ENCODE measurements at regions not wholly inside any gene's neighbourhood (a gene's known extent, or its start where the extent isn't known, plus 50 kb on each side); places are given as distances from the start of the nearest gene placed in this dataset.

DNA sequence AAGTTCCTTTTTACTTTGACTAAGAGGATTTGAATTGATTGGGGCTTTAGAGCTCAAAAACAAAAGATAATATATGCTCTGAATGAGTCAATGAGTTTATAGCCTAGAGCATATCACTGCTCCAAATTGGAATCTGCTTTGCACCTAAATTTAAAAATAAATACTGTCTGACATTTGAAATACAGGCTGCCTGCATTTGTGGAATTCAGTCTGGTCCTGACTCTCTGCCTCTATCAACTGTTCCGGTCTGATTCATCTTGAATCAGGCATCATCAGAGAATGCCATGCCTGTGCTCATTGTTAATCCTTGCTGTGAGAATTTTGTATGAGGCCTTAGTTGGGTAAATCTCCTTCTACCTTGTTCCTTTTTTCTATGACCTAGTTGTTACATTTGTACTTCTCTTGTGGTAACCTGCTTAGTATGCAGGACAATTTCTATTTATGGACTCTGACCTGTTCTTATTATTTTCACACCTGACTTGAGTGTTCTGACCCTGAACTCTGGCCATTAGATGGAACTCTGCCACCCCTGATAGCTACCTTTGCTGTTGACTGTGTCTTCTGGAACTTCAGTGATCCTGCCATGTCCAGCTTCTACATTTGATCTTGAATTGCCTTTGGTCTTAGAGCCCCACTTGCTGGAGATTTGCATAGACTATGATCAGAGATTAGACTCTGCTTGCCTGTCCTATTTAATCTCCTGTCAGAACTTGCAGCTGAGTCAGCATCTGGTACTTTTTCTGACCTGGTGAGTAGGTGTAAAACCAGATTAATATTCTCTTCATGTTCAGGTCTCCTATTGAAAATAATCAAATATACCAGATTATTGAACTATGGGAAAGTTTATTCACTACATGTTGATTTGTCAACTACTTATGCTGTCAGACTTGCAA lies 442.7 kb upstream of the HS3ST5 start:
- no peak for DNase-seq (ENCODE audit: low spot score)

DNA sequence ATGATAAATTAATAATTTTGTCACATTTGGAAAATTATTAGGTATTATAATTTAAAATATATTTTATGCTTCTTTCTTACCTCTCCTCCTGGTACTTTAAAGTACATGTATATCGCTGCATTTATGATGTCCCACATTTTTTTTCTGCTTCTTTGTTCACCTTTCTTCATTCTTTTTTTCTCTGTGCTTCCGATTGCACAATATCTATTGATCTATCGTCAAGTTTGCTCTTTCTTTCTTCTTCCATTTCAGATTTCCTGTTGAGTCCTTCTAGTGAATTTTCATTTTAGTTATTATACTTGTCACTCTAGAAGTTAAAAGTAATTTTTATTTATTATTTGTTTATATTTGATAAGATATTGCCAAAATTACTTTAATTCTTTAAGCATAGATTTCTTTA lies 441.0 kb upstream of the HS3ST5 start:
- no peak for DNase-seq (ENCODE audit: low spot score)

DNA sequence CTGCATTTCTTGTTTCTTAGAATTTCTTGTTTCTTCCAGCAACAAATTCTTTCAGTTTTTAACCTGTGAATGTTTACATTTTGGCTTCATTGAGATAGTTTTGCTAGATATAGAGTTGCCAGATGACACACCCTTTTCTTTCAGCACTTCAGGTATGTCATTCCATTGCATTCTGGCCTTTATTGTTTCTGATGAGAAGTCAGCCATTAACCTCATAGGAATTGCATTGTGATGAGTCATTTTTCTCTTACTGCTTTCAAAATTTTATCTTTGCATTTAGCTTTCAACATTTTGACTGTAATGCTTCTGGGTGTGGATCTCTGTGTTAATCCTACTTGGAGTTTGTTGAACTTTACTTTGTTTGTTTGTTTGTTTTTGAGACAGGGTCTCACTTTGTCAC lies 440.3 kb upstream of the HS3ST5 start:
- no peak for DNase-seq (ENCODE audit: low spot score)

DNA sequence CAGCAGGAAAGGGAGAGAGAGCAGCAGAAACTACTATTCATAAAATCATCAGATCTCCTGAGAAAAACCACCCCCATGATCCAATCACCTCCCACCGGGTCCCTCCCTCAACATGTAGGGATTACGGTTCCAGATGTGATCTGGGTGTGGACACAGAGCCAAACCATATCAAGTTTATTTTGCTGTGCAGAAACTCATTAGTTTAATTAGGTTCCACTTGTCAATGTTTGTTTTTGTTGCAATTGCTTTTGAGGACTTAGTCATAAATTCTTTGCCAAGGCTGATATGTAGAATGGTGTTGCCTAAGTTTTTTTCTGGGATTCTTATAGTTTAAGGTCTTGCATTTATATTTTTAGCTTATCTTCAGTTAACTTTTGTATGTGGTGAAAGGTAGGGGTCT lies 422.0 kb upstream of the HS3ST5 start:
- DNase-seq (ENCODE audit: low spot score) = no peak

DNA sequence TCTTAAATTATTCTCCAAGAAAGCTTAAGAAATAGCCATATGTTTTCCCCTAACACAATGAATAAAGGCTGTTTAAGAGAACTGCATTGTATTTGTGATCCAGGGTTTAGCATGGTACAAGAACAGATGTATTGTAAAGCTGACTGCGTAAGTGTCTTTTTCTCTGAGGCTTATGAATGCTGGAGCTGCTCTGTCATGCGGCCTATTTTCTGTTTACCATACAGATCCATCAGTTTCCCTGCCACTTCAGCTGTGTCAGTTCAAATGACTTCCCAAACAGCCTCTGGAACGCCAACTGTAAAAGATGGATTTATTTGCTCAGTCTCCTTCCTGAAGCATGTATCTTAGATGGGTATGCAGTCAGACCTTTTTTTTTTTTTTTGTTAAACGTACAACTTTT lies 419.3 kb upstream of the HS3ST5 start:
- DNase-seq (ENCODE audit: low spot score) = no peak

DNA sequence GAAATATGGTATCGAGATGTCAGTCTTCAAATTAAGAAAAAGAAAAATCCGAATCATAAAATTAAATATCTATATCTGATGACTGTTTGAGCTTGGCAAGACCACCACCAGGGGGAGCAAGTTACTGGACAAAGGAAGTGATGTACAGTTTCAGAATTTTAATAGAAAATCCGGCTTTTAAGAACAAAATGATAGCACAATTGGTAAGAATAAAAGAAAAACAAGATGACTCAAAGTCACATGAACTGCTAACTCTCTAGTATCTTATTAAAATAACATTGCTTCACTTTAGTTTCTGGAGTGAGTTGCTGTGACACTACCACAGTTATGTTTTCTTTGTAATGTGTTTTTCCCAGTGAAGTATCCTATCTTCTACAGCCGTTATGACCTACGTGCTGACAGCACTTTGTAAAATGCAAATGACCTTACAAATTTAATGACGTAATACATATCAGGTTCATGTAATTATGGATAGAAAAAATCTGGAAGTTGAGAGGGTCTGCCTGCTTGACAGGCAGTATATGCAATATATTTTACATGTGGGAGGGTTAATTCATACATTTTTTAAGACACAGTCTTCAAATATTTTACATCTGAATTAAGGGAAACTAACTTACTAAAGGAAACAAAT lies 405.3 kb upstream of the HS3ST5 start:
- DNase-seq (ENCODE audit: low spot score) = peak; percentile 10

DNA sequence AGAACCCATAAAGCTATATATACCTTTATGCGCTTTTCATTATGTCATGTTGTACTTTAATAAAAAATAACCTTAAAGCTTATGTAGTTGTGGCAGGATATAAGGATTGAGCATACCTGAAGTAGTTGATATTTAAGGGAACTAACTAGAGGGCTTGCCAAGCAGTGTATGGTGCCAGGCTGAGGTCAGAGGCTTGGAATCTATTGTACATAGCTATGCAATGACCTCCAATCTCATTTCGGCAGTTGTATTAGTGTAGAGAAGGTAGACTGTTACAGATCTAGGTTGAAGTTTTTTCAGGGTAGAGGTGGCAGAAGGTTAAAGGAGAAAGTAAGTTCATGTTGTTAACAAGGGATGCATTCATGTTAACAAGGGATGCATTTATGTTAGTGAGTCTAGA lies 397.7 kb upstream of the HS3ST5 start:
- no peak for DNase-seq (ENCODE audit: low spot score)

DNA sequence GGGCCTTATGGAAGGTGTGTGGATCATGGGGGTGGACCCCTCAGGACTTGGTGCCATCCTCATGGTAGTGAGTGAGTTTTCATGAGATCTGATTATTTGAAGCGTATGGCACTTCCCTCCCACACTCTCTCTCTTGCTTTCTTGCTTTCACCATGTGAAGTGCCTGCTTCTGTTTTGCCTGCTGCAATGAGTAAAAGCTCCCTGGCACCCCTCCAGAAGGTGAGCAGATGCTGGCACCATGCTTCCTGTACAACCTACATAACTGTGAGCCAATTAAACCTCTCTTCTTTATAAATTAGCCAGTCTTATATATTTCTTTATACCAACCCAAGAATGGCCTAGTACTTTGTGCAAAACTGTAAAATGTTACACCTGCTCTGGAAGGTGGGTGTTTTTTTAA lies 396.8 kb upstream of the HS3ST5 start:
- DNase-seq (ENCODE audit: low spot score) = no peak

DNA sequence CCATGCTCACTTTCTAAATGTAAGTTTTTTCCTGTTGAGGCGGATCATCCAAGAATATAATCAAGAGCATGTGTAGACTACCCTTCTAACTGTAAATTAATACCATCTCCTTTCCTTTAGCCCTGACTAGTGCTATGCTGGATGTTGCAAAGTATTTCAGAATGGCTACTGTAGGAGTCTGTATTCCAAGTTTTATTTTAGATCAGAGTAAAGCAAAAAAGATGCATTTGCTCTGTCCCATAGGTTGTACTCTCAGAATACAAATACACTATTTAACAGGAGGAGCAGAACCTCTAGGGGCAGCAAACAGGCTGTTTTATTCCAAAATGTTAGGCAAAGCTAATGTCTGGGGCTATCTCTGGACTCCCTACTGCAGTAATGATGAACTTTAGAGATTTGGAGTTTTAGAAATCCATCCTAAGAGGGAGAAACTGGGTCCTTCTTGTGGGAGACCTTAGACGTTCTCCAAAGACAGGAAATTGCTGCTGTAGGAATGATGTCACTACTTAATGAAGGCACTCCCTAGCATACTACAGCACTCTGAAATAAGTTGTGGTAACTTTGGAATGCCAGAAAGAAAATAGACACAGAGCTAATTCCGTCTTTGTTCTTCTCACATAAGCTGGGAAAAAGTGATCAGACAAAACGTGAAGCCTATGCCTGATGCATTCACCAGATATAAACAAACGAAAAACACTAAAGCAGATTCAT lies 392.4 kb upstream of the HS3ST5 start:
- DNase-seq (ENCODE audit: low spot score) = no peak

DNA sequence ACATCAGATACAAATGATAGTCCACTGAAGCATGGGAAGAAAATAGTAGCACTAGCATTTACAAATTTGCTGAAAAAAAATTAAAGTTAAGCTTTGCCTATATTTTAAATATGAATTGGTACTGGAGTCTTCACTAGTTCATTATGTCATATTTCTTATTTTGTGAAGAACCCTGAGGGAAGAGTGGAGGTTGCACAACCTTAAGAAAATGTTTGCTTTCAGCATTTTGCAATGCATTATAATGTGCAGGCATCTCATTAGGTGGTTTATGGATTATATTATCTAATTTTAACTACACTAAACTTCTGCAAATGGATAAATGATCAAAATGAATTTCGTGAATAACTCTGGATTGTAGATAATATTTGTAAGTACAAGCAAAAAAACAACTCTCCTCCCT lies 390.8 kb upstream of the HS3ST5 start:
- no peak for DNase-seq (ENCODE audit: low spot score)

DNA sequence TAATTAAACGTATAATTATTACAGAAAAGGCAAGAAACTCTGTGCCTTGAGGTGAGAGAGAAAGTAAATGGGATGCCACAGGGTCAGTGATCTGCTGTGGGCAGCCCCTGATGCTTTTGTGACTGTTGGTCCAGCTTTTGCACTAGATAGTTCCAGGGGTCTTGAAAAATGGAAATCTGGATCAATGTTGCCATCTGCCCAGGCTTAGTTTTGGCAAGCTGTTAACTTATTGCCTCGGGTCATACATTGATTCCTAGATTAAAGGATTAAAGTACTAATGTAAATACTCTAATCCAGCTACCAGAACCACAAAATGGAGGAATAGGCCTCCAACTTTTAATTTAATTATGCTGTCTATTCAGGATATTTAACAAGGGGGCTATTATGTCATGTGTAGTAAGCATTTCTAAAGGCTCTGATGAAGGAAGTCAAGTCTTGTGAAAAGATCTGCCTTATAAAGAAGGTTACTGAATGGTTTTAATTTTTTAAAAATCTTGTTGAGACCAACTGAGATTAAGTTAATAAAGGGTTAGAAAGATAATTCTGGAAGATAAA lies 376.0 kb upstream of the HS3ST5 start:
- DNase-seq (ENCODE audit: low spot score) = no peak

DNA sequence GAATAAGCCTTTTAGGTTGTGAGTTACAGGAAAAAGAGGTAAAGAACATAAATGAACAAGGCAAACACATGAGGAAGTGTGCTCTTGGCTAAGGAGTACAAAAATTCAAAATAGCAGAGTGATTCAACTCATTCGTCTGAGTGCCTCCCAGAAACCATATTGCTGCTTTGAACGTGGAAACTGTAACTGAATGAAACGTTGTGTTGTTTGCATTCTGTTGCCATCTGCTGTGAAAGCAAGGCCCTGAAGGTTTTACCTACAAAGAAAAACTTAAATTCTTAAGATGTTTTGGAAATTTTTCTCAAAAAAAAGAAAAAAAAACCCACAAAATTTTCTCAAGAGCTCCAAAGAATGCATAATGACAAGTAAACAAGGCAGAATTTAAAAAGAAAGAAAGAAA lies 375.4 kb upstream of the HS3ST5 start:
- no peak for DNase-seq (ENCODE audit: low spot score)

DNA sequence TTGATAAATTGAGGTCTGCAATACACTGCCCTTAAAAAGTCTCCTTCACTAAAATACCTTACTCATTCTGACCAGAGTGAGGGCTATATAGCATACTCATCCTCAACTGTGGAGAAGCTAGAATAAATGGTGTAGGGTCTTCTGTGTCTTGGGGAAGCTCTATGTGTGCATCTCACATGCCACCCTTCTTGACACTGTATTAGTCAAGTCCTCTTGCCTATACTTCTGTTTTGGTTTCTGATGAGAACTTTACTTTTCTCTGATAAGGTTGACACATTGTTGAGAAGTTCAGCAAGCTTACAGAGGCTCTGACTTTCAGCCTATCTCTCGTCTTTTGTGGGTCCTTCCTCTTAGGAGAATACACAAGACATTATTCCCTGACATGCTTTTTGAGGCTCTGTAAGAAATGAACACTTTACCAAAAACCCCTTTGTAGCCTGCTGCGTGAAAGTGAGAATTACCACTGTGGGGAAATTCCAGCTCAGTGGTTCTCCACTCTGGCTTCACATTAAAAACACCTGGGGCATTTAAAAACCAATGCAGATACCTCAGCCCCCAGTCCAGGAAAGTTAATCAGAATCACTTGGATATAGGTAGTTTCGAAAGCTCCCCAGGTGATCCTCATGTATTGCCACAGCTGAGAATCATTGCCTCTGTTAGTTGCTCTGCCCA lies 372.1 kb upstream of the HS3ST5 start:
- no peak for DNase-seq (ENCODE audit: low spot score)

DNA sequence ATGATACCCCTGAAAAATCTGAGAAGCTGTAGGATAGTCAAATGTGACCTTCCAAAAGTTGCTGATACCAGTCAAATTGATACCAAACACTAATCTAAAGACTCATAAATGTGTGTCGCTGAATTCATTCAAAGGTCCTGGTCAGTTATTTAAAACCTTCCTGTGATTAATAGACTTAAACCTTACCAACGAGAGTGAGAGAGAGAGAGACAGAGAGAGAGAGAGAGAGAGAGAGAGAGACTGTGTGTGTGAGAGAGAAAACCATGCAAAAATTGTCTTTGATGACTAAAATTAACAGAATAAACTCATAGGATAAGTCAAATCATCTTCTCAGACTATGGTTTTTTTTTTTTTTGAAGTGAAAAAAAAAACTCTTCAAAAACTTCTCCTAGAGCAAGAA lies 370.9 kb upstream of the HS3ST5 start:
- DNase-seq (ENCODE audit: low spot score) = no peak

DNA sequence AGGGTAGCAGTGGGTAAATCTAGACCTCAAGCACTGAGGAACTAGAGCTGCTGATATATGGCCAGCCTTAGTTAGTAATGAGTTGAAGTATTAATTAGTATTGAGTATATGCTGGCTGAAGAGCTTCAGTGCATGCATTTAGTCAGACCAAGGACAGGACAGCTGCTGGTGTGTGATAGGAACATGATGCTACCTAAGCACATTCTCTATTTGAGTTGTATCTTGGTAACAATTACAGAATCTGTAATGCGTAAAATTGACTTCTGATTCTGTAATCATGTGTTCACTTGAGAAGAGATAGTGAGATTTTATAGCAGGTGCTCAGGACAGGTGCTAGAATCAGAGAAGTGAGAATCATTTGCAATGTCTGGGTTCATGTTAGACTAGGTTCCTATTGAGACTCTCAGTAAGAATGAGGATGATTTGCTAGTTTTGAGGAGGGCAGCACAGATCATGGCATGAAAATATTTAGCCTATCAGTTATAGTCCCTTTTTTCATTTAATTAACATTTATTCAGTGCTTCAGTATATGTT lies 369.4 kb upstream of the HS3ST5 start:
- DNase-seq (ENCODE audit: low spot score) = no peak

DNA sequence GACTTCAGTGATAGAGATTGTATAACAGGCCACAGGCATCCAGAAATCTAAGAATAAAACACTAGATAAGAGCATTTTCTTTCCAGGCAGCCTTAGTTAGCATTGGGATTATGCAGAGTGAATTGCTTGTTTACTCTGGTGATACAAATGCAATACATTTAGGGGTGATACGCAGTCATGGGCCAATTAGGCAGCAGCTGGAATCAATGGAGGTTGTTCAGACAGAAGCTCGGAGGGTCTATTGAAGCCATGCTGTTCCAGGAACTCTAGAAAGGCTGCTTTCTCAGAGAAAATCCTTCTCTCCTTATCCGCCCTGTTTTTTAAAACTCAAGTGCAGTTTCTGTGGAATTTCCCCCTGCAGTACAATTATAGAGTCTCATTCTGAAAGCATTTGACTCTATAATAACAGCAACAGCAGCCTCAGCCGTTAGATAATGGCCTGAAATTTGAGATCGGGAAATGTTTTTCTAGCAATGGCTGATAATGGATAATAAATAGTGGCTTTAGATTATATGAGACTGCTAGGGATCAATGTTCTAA lies 364.3 kb upstream of the HS3ST5 start:
- no peak for DNase-seq (ENCODE audit: low spot score)

DNA sequence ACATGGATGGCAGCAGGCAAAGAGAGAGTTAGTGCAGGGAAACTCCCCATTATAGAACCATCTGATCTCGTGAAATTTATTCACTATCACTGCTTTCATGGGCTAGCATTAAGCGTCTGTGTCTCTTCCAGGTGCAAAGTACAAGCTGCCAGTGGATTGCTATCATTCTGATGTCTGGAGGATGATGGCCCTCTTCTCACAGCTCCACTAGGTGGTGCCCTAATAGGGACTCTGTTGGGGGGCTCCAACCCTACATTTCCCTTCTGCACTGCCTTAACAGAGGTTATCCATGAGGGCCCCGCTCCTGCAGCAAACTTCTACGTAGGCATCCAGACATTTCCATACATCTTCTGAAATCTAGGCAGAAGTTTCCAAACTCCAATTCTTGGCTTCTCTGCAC lies 347.8 kb upstream of the HS3ST5 start:
- no peak for DNase-seq (ENCODE audit: low spot score)

DNA sequence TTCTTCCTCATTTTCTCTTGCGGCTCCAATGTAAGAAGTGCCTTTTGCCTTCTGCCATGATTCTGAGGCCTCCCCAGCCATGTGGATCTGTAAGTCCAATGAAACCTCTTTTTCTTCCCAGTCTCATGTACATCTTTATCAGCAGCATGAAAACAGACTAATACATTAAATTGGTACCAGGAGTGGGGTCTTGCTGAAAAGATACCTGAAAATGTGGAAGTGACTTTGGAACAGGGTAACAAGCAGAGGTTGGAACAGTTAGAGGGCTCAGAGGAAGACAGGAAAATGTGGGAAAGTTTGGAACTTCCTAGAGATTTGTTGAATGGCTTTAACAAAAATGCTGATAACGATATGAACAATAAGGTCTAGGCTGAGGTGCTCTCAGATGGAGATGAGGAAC lies 316.7 kb upstream of the HS3ST5 start:
- DNase-seq (ENCODE audit: low spot score) = no peak

DNA sequence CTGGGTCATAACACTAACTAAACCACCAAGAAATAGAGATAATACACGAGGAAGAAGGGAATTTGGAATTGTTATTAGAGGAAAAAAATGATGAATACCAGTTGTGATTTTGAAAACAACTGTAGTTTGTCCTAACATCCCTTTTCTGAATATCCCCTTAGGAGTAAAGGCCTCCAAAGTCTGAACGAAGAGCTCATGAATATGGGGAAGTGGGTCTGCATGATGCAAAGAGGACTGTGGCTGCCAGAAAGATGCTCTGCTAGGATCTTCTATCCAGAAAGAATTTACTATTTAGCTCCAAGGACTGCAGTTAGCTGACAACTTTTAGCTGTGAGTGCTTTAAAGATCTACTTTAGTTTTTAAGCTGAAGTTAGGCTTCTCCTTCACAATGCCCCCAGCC lies 308.8 kb upstream of the HS3ST5 start:
- DNase-seq (ENCODE audit: low spot score) = no peak

DNA sequence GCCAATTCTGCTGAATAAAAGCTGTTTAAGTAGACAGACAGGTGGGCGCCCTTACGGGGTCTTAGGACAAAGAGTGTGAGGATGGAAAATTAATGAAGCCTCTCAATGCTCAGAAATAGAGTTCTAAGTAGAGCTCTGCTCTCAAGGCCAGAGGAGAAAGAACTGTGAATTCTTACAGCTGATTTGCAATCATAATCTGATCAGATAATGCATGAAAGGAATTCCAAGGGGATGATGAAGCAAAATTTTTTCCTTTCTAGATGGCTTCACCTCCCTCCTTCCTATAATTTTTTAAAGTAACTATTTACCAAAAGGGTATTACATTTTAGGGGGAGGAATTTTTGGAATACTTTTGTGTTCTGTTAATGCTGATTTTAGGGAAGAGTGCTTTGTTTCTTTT lies 308.1 kb upstream of the HS3ST5 start:
- DNase-seq (ENCODE audit: low spot score) = no peak

DNA sequence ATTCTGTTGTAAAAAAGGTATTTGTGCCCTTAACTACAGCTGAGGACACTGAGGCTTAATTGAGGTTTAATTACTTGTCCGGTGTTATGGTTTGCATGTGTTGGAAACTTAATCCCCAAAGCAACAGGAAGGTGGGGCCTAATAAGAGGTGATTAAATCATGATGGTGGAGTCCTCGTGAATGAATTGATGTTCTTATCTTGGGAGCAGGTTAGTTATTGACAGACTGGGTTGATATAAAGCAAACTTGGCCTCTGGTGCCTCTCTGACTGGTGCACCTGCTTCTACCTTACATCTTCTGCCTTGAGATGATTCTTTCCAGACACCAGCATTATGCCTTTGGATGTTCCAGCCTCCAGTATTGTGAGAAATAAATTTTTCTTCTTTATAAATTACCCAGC lies 306.5 kb upstream of the HS3ST5 start:
- DNase-seq (ENCODE audit: low spot score) = no peak

DNA sequence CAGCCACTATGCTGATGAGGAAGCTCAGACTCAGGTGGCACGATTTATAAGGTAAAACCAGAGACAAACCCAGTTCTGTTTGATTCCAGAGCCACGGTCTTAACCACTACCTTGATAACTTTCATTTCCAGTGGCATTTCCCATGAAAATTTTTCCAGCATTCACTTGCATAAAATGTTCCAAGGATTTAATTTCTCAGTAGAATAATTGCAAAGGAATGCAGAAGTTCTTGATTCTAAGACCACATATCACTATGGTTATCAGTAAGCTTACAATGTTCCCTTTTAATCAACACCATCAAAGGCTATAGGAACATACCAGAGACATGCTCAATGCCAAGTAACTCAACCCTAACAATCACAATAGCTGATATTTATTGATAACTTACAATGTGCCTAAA lies 306.0 kb upstream of the HS3ST5 start:
- DNase-seq (ENCODE audit: low spot score) = no peak

Measured in AG08396 (cell line).